ENCODE measurements at regions not wholly inside any gene's neighbourhood (a gene's known extent, or its start where the extent isn't known, plus 50 kb on each side); places are given as distances from the start of the nearest gene placed in this dataset.

GRCh38 chr22:27327497-27327896, 474.1 kb downstream of the MN1 start:
- Histone ChIP-seq H3K9me3 (ENCODE audit: control insufficient read depth, insufficient read depth, low read length) (no peaks in the 10 kb centered on the region), H3K4me3 (ENCODE audit: low read depth, low read length) (no peak overlapping the region), H3K4me1 (ENCODE audit: control insufficient read depth, insufficient read depth, low read length) (peaks cover 21% of the 10 kb centered on the region), H3K27ac (ENCODE audit: low read depth, low read length) (no peak overlapping the region), H3K36me3 (ENCODE audit: control insufficient read depth, insufficient read depth, low read length) (no peaks in the 10 kb centered on the region), H3K27me3 (ENCODE audit: control insufficient read depth, insufficient read depth, low read length) (peaks cover 6% of the 10 kb centered on the region)
- WGBS (ENCODE audit: insufficient coverage) = 87% methylated on average over 4 of the region's 4 CpGs
- DNase-seq (ENCODE audit: low read depth in 4 of 6, low spot score in 6 of 6) = no peak

- H3K36me3 ChIP-seq (ENCODE audit: control insufficient read depth, insufficient read depth, low read length) = no peaks in the 10 kb centered on the region
- H3K9me3 ChIP-seq (ENCODE audit: control insufficient read depth, insufficient read depth, low read length) = no peaks in the 10 kb centered on the region
- H3K4me1 ChIP-seq (ENCODE audit: control insufficient read depth, insufficient read depth, low read length) = peaks cover 19% of the 10 kb centered on the region
- H3K27ac ChIP-seq (ENCODE audit: low read depth, low read length) = no peak overlapping the region
- H3K4me3 ChIP-seq (ENCODE audit: low read depth, low read length) = no peak overlapping the region
- WGBS (ENCODE audit: insufficient coverage) = 90% methylated on average over 2 of the region's 5 CpGs
- no peak for DNase-seq (ENCODE audit: low read depth in 4 of 6, low spot score in 6 of 6)
- peaks cover 6% of the 10 kb centered on the region for H3K27me3 ChIP-seq (ENCODE audit: control insufficient read depth, insufficient read depth, low read length)
Observed at GRCh38 chr22:27327981-27328721, 473.4 kb downstream of the MN1 start.

DNA sequence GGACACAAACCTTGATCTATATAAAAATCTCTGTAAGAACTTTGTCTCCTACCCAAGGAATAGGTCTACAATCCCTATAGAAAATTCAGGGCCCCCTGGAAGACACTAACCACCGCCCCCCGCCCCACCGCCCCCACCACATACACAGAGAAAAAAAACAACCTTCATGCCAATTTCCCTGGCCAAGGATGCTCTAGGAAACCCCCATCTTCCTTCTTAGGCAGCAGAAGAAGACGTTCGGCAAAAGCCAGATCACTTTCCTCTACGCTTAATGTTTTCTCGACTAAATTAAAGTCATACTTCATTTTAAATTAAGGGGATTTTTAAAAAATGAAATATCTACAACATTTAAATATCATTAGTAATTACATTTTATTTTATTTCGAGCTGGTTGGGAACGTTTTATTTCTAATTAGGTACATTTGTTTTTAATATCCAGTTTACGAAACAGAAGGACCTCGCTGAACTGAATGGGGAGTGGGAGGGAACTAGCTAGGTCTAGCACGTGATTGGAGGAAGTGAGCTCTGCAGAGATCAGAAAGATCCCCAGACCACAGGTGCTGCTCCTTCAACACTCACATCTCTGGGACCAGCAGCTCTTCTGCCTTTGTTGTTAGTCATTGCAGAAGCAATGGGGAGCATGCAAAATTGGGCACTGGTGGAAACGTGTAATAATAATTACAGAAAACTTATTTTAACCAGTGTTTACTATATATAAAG, 472.3 kb downstream of the MN1 start:
- no CpG with 5 or more reads among the region's 13 CpGs for WGBS (ENCODE audit: insufficient coverage)
- Histone ChIP-seq H3K36me3 (ENCODE audit: control insufficient read depth, insufficient read depth, low read length) (no peaks in the 10 kb centered on the region), H3K27me3 (ENCODE audit: control insufficient read depth, insufficient read depth, low read length) (no peaks in the 10 kb centered on the region), H3K4me3 (ENCODE audit: low read depth, low read length) (no peak overlapping the region), H3K4me1 (ENCODE audit: control insufficient read depth, insufficient read depth, low read length) (peaks cover 9% of the 10 kb centered on the region), H3K9me3 (ENCODE audit: control insufficient read depth, insufficient read depth, low read length) (no peaks in the 10 kb centered on the region), H3K27ac (ENCODE audit: low read depth, low read length) (no peak overlapping the region)
- DNase-seq (ENCODE audit: low read depth in 4 of 6, low spot score in 6 of 6) = peak in 1 of 6 donors; percentile 85

- Histone ChIP-seq H3K4me1 (ENCODE audit: control insufficient read depth, insufficient read depth, low read length) (peaks cover 9% of the 10 kb centered on the region), H3K36me3 (ENCODE audit: control insufficient read depth, insufficient read depth, low read length) (no peaks in the 10 kb centered on the region), H3K4me3 (ENCODE audit: low read depth, low read length) (no peak overlapping the region), H3K27ac (ENCODE audit: low read depth, low read length) (no peak overlapping the region), H3K9me3 (ENCODE audit: control insufficient read depth, insufficient read depth, low read length) (no peaks in the 10 kb centered on the region), H3K27me3 (ENCODE audit: control insufficient read depth, insufficient read depth, low read length) (no peaks in the 10 kb centered on the region)
- 92% methylated on average over 3 of the region's 3 CpGs for WGBS (ENCODE audit: insufficient coverage)
- DNase-seq (ENCODE audit: low read depth in 4 of 6, low spot score in 6 of 6) = no peak
Observed at GRCh38 chr22:27329966-27330645, 471.4 kb downstream of the MN1 start.

GRCh38 chr22:27331526-27332281, 469.9 kb downstream of the MN1 start:
- peaks cover 9% of the 10 kb centered on the region for H3K4me1 ChIP-seq (ENCODE audit: control insufficient read depth, insufficient read depth, low read length)
- H3K27me3 ChIP-seq (ENCODE audit: control insufficient read depth, insufficient read depth, low read length) = no peaks in the 10 kb centered on the region
- no peaks in the 10 kb centered on the region for H3K9me3 ChIP-seq (ENCODE audit: control insufficient read depth, insufficient read depth, low read length)
- WGBS (ENCODE audit: insufficient coverage) = 29% methylated on average over 15 of the region's 16 CpGs
- peak in 2 of 6 donors; percentile 71 to 80 for DNase-seq (ENCODE audit: low read depth in 4 of 6, low spot score in 6 of 6)
- no peak overlapping the region for H3K27ac ChIP-seq (ENCODE audit: low read depth, low read length)
- no peaks in the 10 kb centered on the region for H3K36me3 ChIP-seq (ENCODE audit: control insufficient read depth, insufficient read depth, low read length)
- no peak overlapping the region for H3K4me3 ChIP-seq (ENCODE audit: low read depth, low read length)

GRCh38 chr22:27335102-27335660, 466.4 kb downstream of the MN1 start:
- Histone ChIP-seq H3K36me3 (ENCODE audit: control insufficient read depth, insufficient read depth, low read length) (no peaks in the 10 kb centered on the region), H3K9me3 (ENCODE audit: control insufficient read depth, insufficient read depth, low read length) (no peaks in the 10 kb centered on the region), H3K4me3 (ENCODE audit: low read depth, low read length) (no peak overlapping the region), H3K27me3 (ENCODE audit: control insufficient read depth, insufficient read depth, low read length) (no peaks in the 10 kb centered on the region), H3K4me1 (ENCODE audit: control insufficient read depth, insufficient read depth, low read length) (peaks cover 9% of the 10 kb centered on the region), H3K27ac (ENCODE audit: low read depth, low read length) (no peak overlapping the region)
- DNase-seq (ENCODE audit: low read depth in 4 of 6, low spot score in 6 of 6) = no peak
- 62% methylated on average over 2 of the region's 3 CpGs for WGBS (ENCODE audit: insufficient coverage)

DNA sequence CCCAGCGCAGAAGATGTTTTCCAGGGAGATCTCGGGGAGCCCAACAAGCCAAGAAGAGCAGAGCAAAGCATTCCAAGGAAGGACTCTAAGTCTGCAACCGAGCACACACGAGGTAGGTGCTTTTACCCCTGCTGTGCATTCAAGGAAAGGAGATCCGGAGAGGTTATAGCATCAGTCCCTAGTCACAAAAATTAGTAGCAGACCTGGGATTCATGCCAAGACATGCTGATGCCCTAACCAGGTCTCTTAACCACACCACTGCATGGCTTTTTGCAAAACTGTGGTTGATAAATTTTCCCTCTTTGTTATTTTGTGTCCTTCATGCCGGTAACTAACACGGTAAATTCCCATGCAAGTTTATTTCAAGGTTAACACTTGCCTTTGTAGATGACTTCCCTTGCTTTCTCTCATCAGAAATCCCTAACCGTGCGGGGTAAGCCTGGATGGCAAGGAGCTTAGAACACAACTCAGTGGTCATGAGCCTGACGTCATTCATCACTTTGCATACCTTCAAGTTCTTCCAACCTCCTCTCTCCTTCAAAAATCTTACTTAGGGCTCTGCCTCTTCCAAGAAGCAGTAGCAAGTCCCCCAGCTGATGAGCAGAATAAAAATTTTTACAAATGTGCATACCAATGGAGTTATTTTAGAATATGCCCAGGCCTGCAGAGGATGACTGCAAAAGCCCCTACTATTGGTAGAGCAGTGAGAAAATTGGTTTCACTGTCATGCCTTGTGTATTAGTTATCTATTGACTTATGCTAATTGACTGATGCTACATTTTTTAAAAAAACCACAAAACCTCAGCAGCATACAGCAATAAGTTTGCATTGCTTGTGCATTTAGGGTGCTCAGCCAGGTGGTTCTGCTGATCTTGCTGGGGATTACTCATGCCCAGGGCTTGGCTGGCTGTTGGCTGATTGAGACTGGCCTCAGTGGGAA, 465.1 kb downstream of the MN1 start:
- H3K4me3 ChIP-seq (ENCODE audit: low read depth, low read length) = no peak overlapping the region
- no peaks in the 10 kb centered on the region for H3K36me3 ChIP-seq (ENCODE audit: control insufficient read depth, insufficient read depth, low read length)
- H3K27me3 ChIP-seq (ENCODE audit: control insufficient read depth, insufficient read depth, low read length) = no peaks in the 10 kb centered on the region
- 70% methylated on average over 10 of the region's 10 CpGs for WGBS (ENCODE audit: insufficient coverage)
- H3K27ac ChIP-seq (ENCODE audit: low read depth, low read length) = no peak overlapping the region
- no peak for DNase-seq (ENCODE audit: low read depth in 4 of 6, low spot score in 6 of 6)
- peaks cover 8% of the 10 kb centered on the region for H3K4me1 ChIP-seq (ENCODE audit: control insufficient read depth, insufficient read depth, low read length)
- H3K9me3 ChIP-seq (ENCODE audit: control insufficient read depth, insufficient read depth, low read length) = no peaks in the 10 kb centered on the region

GRCh38 chr22:27337676-27338075, 463.9 kb downstream of the MN1 start:
- no CpG with 5 or more reads among the region's 2 CpGs for WGBS (ENCODE audit: insufficient coverage)

More at GRCh38 chr22:27337676-27338075, 463.9 kb downstream of the MN1 start:
- Histone ChIP-seq H3K4me3 (ENCODE audit: low read depth, low read length) (no peak overlapping the region), H3K9me3 (ENCODE audit: control insufficient read depth, insufficient read depth, low read length) (peaks cover 5% of the 10 kb centered on the region), H3K36me3 (ENCODE audit: control insufficient read depth, insufficient read depth, low read length) (no peaks in the 10 kb centered on the region), H3K27ac (ENCODE audit: low read depth, low read length) (no peak overlapping the region), H3K4me1 (ENCODE audit: control insufficient read depth, insufficient read depth, low read length) (no peaks in the 10 kb centered on the region), H3K27me3 (ENCODE audit: control insufficient read depth, insufficient read depth, low read length) (no peaks in the 10 kb centered on the region)
- no peak for DNase-seq (ENCODE audit: low read depth in 4 of 6, low spot score in 6 of 6)

All from spinal cord (tissue), 9 donors.